ENCODE measurements at regions not wholly inside any gene's neighbourhood (a gene's known extent, or its start where the extent isn't known, plus 50 kb on each side); places are given as distances from the start of the nearest gene placed in this dataset.

DNA sequence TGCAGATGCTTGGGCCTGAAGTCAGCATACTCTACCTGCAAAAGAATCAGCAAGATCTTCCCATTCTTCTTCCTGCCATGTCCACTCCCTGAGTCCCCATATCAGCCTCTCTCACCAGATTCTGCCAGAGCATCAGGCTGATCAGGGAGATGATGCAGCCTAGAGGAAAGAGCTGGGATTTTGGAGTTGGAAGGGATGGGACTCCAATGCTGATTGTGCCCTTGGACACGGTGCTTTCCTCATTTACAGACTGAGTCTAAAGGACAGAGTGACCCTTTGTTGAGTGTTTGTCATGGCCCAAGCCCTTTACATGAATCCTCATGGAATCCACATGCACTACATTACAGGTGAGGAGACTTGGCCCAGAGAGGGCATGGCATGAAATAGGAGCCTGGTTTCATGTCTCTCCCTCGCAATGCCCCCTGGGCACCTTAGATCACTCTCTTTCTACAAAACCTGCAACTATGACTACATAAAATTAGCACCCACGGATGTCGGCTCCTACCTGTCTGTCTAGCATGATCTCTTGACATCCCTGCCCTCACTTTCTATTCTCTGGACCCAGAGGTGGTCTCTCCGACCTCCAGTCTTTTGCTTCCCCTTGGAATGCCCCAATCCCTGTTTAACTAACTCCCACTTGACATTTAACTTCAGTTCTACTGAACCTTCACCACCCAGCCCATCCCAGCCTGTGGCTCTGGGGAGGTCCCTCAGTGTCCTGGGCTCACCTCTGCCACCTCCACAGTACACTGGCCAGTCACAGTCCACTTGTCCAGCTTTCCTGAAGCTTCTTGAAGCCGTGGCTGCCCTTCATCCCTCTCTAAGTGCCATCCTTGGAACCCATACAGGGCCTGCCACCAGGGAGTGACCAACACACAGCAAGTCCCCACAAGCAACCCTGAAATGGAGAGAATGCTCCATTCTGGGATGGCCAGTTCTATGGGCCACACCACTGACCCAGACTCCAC is 173.5 kb downstream of the ABHD5 start:
- no peak overlapping the region for H3K4me3 Mint-ChIP-seq
- CTCF ChIA-PET = interaction anchor here (0.7 kb wide), 1 partner anchor 73 kb away, joined by 4 read pairs; no protein-coding TSS in a partner anchor
- POLR2A ChIA-PET = no interaction called here

DNA sequence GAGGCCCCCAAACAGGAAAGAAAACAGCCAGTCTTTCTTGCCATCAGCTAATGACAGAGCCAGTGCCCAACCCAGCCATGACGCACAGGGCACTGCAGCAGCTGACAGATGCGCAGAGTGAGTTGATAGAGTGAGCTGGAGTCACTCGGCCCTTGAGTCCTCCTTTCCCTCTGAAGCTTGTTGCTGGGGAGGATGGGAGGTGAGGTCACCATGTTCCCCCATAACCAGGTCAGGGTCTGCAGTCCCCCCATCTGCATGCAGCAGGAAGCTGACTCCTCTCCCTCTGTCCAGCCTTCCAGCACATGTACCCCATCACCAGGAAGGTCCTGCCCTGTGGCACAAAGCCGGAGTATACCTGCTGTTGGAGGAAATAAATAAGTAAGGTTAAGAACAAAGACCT is 174.6 kb downstream of the ABHD5 start:
- H3K36me3 Mint-ChIP-seq (ENCODE audit: low read depth) = no peaks in the 10 kb centered on the region
- H3K4me3 Mint-ChIP-seq = no peak overlapping the region
- CTCF ChIA-PET = interaction anchor here (0.7 kb wide), 1 partner anchor 74 kb away, joined by 4 read pairs; no protein-coding TSS in a partner anchor
- no peaks in the 10 kb centered on the region for H3K4me1 Mint-ChIP-seq
- H3K27me3 Mint-ChIP-seq = peaks cover 12% of the 10 kb centered on the region
- H3K27ac Mint-ChIP-seq = no peak overlapping the region
- DNase-seq = no peak
- POLR2A ChIA-PET = no interaction called here
- no peaks in the 10 kb centered on the region for H3K9me3 Mint-ChIP-seq

More for the DNA sequence above, 173.5 kb downstream of the ABHD5 start:
- H3K36me3 Mint-ChIP-seq (ENCODE audit: low read depth) = no peaks in the 10 kb centered on the region
- H3K9me3 Mint-ChIP-seq = no peaks in the 10 kb centered on the region
- H3K4me1 Mint-ChIP-seq = no peaks in the 10 kb centered on the region
- DNase-seq = peak; percentile 6
- peaks cover 14% of the 10 kb centered on the region for H3K27me3 Mint-ChIP-seq
- H3K27ac Mint-ChIP-seq = no peak overlapping the region

DNA sequence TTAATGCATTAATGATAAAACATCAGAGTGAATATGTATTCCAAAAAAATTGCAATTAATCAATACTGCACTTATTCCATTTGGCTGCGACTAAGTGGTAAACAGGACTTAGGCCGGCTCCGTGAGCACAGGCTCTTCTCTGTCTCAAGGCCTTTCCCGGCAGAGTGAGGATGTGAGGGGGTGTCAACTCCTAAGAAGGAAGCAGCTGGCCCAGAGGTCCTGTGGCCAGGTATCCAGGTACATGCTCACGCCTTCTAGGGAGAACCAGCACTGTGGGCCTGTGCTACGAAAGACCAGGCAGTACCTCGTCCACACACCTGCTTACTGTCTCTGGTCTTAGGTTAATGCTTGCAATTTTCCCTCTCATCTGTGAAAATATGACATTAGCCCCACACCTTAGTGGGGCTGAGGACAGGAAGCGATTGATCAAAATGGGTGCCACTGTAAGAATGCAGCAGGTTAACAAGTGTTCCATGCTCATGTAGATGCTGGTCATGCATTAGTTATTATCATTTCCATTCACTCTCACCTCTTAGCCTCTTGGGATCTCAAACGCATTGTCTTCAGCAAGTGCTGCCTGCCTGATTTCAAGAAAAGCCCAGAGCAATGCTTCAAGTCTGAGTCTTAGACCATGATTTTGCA is 175.3 kb downstream of the ABHD5 start:
- peaks cover 14% of the 10 kb centered on the region for H3K27me3 Mint-ChIP-seq
- ChIA-PET POLR2A (no interaction called here), CTCF (no interaction called here)
- no peaks in the 10 kb centered on the region for H3K36me3 Mint-ChIP-seq (ENCODE audit: low read depth)
- H3K4me3 Mint-ChIP-seq = no peak overlapping the region
- H3K4me1 Mint-ChIP-seq = no peaks in the 10 kb centered on the region
- no peak for DNase-seq
- no peak overlapping the region for H3K27ac Mint-ChIP-seq
- H3K9me3 Mint-ChIP-seq = no peaks in the 10 kb centered on the region

DNA sequence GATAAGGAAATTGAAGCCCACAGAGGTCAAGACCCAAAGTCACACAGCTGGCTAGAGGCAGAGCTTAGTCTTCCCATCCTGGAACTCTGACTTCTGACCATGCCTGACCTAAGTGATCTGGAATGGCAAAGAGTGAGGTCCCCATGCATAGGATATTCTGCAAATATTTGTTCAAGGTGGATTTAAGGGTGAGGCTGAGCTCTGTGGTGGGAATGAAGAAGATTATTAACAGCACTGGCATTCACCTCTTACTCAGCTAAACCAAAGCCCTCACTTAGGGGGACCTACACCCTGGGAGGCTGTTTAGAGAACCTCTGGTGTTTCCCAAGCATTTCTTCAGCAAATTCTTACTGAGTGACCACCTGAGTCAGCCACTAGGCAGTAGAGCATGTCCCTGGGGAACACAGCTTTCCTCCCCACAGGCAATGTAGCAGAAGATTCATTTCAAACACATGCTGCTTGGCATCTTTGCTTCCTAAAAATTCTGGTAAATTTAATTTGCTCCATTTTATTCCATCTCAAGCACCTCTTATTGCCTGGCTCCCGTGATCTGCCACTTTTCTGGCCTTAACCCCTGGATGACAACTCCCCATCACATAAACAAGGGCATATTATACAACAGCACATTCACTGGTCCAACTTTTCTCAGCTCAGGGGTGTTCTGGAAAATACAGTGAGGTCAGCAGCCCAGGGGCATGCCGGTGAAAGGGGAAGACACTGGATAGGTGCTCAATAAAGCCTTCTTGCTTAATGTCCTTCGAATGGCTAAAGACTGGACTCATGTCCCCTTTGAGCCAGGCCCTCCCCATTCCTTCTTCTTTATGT is 176.0 kb downstream of the ABHD5 start:
- no peak overlapping the region for H3K4me3 Mint-ChIP-seq
- H3K9me3 Mint-ChIP-seq = no peaks in the 10 kb centered on the region
- H3K27me3 Mint-ChIP-seq = peaks cover 14% of the 10 kb centered on the region
- ChIA-PET POLR2A (no interaction called here), CTCF (no interaction called here)
- DNase-seq = no peak
- H3K36me3 Mint-ChIP-seq (ENCODE audit: low read depth) = no peaks in the 10 kb centered on the region
- no peaks in the 10 kb centered on the region for H3K4me1 Mint-ChIP-seq
- no peak overlapping the region for H3K27ac Mint-ChIP-seq

DNA sequence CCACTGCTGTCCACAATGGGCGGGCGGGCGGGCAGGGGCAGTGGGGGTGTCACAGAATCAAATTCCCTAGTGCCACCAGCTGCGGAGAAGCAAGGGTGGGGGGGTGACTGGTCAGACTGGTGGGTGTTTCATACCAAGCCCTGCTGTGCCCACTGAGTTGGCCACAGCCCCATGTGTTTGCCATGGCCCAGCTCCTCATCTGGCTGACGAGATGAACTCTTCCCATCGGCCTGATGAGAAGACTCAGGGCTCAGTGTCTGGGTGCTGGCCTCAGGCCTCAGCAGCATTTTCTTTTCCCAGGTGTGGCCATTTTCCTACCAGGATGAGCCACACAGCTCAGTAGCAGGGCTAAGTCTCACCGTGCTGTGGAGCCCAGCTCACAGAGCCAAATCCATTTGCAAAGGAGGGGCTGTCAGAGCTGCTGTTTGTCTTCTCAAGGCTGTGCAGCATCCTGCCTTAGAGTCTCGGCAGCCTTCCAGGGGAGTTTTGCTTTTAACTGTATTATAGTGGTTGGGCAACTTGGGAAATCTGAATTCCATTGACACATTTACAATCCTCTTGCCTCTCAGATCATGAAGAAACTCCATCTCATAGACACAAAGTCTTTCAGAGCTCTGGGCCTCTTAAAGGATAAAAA is 176.8 kb downstream of the ABHD5 start:
- ChIA-PET POLR2A (no interaction called here), CTCF (interaction anchor here (1.0 kb wide), 1 partner anchor 12 kb away, joined by 7 read pairs; no protein-coding TSS in a partner anchor)
- Mint-ChIP-seq H3K27ac (no peak overlapping the region), H3K36me3 (ENCODE audit: low read depth) (no peaks in the 10 kb centered on the region), H3K27me3 (peaks cover 14% of the 10 kb centered on the region), H3K4me3 (no peak overlapping the region), H3K4me1 (no peaks in the 10 kb centered on the region), H3K9me3 (no peaks in the 10 kb centered on the region)
- no peak for DNase-seq

DNA sequence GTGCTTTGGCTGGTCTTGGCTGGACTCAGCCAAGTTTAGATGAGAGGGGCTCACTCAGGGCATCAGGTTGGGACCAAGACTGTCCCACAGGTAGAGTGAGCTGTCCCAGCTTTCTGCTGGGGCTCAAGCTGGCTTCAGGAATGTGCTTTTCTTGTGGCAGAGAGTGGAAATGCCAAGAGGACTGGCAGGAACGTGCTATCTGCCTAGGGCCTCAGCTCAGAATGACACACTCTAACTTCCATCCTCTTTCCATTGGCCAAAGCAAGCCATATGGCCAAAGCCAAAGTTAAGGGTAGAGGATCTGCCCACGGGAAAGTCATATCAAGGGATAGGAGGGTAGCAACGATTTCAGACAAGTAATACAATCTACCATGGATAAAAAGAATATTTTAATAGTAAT is 178.8 kb downstream of the ABHD5 start:
- no peak overlapping the region for H3K27ac Mint-ChIP-seq
- H3K4me1 Mint-ChIP-seq = no peaks in the 10 kb centered on the region
- ChIA-PET CTCF (interaction anchor here (0.7 kb wide), 1 partner anchor 12 kb away, joined by 3 read pairs; no protein-coding TSS in a partner anchor), POLR2A (no interaction called here)
- no peaks in the 10 kb centered on the region for H3K9me3 Mint-ChIP-seq
- peaks cover 15% of the 10 kb centered on the region for H3K27me3 Mint-ChIP-seq
- DNase-seq = no peak
- no peak overlapping the region for H3K4me3 Mint-ChIP-seq
- H3K36me3 Mint-ChIP-seq (ENCODE audit: low read depth) = no peaks in the 10 kb centered on the region

DNA sequence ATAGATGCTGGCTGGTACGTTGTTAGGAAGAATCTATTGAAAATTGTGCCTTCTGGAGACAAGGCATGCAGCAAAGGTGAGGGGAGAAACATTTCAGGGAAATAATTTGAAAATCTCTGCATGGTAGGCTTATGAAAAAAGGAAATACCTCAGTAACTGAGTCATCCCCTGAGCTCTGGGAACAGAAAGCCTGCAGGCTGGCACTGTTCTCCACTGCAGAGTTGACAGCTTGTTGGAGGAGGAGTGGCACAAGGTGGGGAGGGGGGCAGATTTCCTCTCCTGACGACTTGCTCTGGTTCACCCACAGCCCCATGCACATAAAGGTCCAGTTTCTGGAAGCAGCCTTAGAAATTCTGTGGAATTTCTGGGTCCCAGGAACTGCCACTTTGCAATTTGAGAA is 179.4 kb downstream of the ABHD5 start:
- H3K4me3 Mint-ChIP-seq = no peak overlapping the region
- H3K4me1 Mint-ChIP-seq = no peaks in the 10 kb centered on the region
- H3K27ac Mint-ChIP-seq = no peak overlapping the region
- DNase-seq = no peak
- H3K27me3 Mint-ChIP-seq = peaks cover 14% of the 10 kb centered on the region
- ChIA-PET POLR2A (no interaction called here), CTCF (no interaction called here)
- H3K36me3 Mint-ChIP-seq (ENCODE audit: low read depth) = no peaks in the 10 kb centered on the region
- no peaks in the 10 kb centered on the region for H3K9me3 Mint-ChIP-seq

DNA sequence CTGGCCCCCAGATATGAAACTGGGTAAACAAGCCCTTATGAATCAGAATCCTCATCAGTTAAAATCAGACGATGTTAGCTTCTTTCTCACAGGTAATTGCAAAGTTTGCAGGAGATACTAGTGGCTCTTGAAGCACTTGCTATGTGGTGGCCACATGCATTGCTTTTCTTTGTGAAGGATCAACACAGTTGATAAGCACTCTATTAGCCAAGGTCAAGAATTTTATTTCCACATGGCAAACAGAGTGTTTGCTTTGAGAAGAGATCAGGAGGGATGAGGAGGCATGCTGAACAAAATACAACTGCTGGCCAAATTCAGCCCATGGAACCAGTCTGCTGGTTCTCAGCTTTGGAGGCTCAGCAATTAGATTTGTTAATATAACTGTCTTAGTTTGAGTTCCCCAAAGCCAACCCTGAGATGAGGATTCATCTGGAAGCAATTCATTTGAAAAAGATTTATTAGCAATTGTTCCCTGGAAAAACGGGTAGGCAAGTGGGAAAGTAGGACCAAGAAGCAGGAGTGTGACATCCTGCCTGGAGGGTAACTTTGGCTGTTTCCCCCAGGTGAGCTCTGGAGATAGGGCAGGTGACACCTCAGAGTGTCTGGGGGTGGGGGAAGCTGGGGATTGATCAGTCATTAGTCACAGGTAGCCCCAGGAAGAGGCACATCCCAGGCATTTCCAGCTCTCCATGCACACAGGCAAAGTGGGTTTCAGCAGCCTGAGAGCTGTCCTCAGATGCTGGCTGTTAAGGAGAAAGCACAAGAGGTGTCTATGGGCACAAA is 180.3 kb downstream of the ABHD5 start:
- Mint-ChIP-seq H3K4me1 (no peaks in the 10 kb centered on the region), H3K27ac (no peak overlapping the region), H3K9me3 (no peaks in the 10 kb centered on the region), H3K36me3 (ENCODE audit: low read depth) (no peaks in the 10 kb centered on the region), H3K4me3 (no peak overlapping the region), H3K27me3 (peaks cover 14% of the 10 kb centered on the region)
- POLR2A ChIA-PET = no interaction called here
- CTCF ChIA-PET = no interaction called here
- DNase-seq = no peak

DNA sequence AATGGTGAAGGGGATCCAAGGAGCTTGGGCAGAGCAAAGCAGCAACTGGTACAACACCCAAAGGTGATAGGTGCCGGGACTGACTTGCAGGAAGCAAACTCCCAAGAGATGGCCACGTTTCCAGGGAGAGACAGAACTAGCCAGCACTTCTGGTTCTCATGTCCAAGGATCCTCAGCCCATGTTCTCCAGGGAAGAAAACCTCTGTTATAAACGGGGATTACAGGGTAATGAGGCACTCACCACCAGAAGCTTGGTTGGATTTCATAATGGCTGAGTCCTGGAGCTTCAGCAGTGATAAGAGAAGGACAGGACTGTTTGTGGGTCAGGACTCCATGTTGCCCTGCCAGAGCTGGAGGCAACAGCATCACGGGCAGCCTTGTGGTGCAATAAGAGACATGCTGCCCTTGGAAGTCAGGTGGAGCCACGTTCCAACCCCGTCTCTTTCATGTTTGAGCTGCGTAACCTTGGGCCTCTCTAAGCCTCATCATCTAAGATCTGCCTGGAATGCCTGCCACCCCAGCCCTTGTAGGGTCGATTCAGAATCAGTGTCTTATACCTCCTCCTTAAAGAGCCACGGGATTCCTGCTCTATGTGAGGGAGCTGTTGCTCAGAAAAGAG is 181.0 kb downstream of the ABHD5 start:
- POLR2A ChIA-PET = no interaction called here
- no peaks in the 10 kb centered on the region for H3K36me3 Mint-ChIP-seq (ENCODE audit: low read depth)
- no peak overlapping the region for H3K4me3 Mint-ChIP-seq
- no peaks in the 10 kb centered on the region for H3K4me1 Mint-ChIP-seq
- H3K27me3 Mint-ChIP-seq = peaks cover 14% of the 10 kb centered on the region
- H3K27ac Mint-ChIP-seq = no peak overlapping the region
- H3K9me3 Mint-ChIP-seq = no peaks in the 10 kb centered on the region
- no peak for DNase-seq
- CTCF ChIA-PET = no interaction called here

DNA sequence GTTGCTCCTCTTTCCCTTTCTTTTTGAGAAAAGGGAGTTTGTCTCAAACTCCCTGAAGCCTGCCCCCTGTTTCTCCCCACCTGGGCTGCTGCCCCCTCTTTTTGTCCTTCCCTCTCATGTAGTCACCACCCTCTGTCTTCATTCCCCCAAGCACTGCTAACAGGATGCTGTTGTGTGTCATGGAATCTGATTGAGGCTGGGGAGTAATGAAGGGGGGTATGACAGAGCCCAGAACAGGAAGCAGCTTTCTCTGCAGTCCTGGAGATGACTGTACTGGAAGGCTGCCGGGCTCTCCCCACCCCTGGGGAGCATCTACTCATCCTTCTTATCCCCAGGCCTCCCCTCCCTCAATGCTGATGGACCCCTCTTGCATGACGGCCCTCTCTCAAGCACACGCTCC is 181.6 kb downstream of the ABHD5 start:
- H3K27me3 Mint-ChIP-seq = peaks cover 14% of the 10 kb centered on the region
- no peak overlapping the region for H3K4me3 Mint-ChIP-seq
- no peaks in the 10 kb centered on the region for H3K9me3 Mint-ChIP-seq
- no peak overlapping the region for H3K27ac Mint-ChIP-seq
- no peaks in the 10 kb centered on the region for H3K36me3 Mint-ChIP-seq (ENCODE audit: low read depth)
- DNase-seq = no peak
- POLR2A ChIA-PET = no interaction called here
- H3K4me1 Mint-ChIP-seq = no peaks in the 10 kb centered on the region
- CTCF ChIA-PET = no interaction called here

DNA sequence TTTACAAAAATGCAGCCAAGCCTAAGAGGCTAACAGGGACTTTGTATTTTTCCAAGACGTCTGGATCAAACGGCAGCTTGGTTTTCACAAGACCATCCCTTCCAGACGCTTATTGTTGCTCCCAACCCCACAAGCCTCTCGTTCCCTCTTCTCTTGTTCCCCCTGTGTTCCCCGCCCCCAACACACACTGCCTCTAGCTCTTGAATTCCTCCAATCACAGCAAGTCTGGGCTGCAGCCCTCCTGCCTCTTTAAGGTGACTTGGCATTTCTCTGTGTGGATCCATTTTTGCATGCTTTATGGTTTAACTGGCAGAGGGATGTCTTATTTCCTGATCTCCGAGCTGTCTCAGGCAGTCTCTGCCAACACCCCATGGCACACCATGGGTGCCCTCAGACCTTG is 182.2 kb downstream of the ABHD5 start:
- Mint-ChIP-seq H3K4me1 (no peaks in the 10 kb centered on the region), H3K9me3 (no peaks in the 10 kb centered on the region), H3K27ac (no peak overlapping the region), H3K27me3 (peaks cover 14% of the 10 kb centered on the region), H3K36me3 (ENCODE audit: low read depth) (no peaks in the 10 kb centered on the region), H3K4me3 (no peak overlapping the region)
- CTCF ChIA-PET = no interaction called here
- no peak for DNase-seq
- POLR2A ChIA-PET = no interaction called here

DNA sequence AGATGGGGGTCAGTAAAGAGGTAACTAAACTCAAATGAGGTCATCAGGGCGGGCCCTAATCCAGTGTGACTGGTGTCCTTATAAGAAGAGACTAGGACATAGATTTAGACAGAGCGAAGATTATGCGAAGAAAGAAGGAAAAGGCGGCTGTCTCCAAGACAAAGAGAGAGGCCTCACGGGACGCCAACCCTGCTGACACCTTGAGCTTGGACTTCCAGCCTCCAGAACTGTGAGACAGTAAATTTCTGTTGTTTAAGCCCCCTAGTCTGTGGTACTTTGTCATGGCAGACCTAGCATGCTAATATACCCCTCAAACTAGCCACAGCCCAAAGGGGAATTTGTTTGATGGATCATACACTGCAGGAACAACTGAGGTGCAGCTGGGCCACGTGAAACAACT is 183.0 kb downstream of the ABHD5 start:
- Mint-ChIP-seq H3K4me3 (no peak overlapping the region), H3K4me1 (no peaks in the 10 kb centered on the region), H3K36me3 (ENCODE audit: low read depth) (no peaks in the 10 kb centered on the region), H3K9me3 (no peaks in the 10 kb centered on the region), H3K27me3 (peaks cover 10% of the 10 kb centered on the region), H3K27ac (no peak overlapping the region)
- CTCF ChIA-PET = no interaction called here
- DNase-seq = no peak
- POLR2A ChIA-PET = no interaction called here
